Thyroid gland (tissue), 4 donors: ENCODE measurements at regions not wholly inside any gene's neighbourhood (a gene's known extent, or its start where the extent isn't known, plus 50 kb on each side); places are given as distances from the start of the nearest gene placed in this dataset.

Experiments used
- DNase-seq, 2 donors: peaks; one replicate each; pipeline ENCODE4 v3.0.0-alpha.2; 2019
- H3K27ac ChIP-seq, 3 donors: fragments of 200-600 bp; sonication (generic); 1 replicate in 2 of 3; 2 replicates in 1 of 3; pipeline ENCODE4 v1.5.1; 2016 to 2019; ENCODE audit warnings: mild to moderate bottlenecking in 1 of 3, moderate library complexity in 1 of 3
- H3K27me3 ChIP-seq: fragments of 200-600 bp; sonication (generic); one replicate; pipeline ENCODE4 v1.5.1; 2019
- H3K36me3 ChIP-seq, 2 donors: fragments of 200-600 bp; sonication (generic); one replicate each; pipeline ENCODE4 v1.5.1; 2016 to 2019
- H3K4me1 ChIP-seq, 2 donors: fragments of 200-600 bp; sonication (generic); one replicate each; pipeline ENCODE4 v1.5.1; 2017 to 2019
- H3K4me3 ChIP-seq, 3 donors: fragments of 200-600 bp; sonication (generic); replicated peaks in 1 of 3; 1 replicate in 2 of 3; 2 replicates in 1 of 3; pipeline ENCODE4 v1.5.1; 2016; ENCODE audit warnings: mild to moderate bottlenecking in 1 of 3
- H3K9me3 ChIP-seq: fragments of 200-600 bp; sonication (generic); one replicate; pipeline ENCODE4 v1.5.1; 2017
- POLR2A ChIP-seq, 2 donors: fragments of 450-650 bp; IDR thresholded peaks; one replicate each; pipeline ENCODE4 v1.6.1; 2017; ENCODE audit warnings: antibody characterized with exemption in 2 of 2, mild to moderate bottlenecking in 2 of 2, moderate library complexity in 1 of 2
- WGBS, 2 donors: methylation state at CpG; one replicate each; pipeline ENCODE4 v1.1.5; 2017; 5-methylcytosine and 5-hydroxymethylcytosine counted together
- intact Hi-C: fragments of 100-400 bp; cut with DNase I; formaldehyde crosslinking; loops from one replicate; pipeline ENCODE4 v1.15.1; 2023
- TF ChIP-seq, protein P1 (sequence below), 6 experiments: fragments of 200-600 bp in 3 of 6; fragments of 450-650 bp in 3 of 6; sonication (generic) in 3 of 6; IDR thresholded peaks; one replicate each; pipeline ENCODE4 v1.5.1; 2016 to 2019; ENCODE audit warnings: antibody characterized with exemption in 6 of 6, mild to moderate bottlenecking in 2 of 6, inconsistent platforms in 1 of 6, moderate library complexity in 1 of 6

DNA sequence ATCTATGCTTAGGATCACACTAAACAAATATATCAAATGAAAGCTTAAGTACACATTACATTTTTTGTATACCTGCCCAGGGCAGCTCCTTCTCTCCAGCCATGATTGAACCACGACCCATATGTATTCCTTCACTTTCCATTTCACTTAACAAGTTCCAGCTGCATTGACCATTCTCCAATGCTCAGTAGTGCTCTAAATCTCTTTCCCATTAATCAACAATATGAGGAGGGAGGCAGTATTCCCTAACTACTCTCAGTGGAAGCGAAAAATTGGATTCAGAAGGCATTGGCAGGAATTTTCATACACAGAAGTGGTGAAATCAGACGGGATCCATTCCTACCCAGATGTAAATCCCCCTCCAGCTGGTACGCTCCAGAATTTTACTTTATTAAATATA is 372.0 kb upstream of the LUZP2 start:
- intact Hi-C loops: no loop called here
- no peaks in the 10 kb centered on the region for H3K4me1 ChIP-seq
- no peaks in the 10 kb centered on the region for H3K9me3 ChIP-seq
- no peaks in the 10 kb centered on the region for H3K27me3 ChIP-seq
- H3K27ac ChIP-seq: no peak overlapping the region
- no peak for TF ChIP-seq POLR2A (IDR thresholded peaks at IDR 0.05)
- TF ChIP-seq, protein P1, sequence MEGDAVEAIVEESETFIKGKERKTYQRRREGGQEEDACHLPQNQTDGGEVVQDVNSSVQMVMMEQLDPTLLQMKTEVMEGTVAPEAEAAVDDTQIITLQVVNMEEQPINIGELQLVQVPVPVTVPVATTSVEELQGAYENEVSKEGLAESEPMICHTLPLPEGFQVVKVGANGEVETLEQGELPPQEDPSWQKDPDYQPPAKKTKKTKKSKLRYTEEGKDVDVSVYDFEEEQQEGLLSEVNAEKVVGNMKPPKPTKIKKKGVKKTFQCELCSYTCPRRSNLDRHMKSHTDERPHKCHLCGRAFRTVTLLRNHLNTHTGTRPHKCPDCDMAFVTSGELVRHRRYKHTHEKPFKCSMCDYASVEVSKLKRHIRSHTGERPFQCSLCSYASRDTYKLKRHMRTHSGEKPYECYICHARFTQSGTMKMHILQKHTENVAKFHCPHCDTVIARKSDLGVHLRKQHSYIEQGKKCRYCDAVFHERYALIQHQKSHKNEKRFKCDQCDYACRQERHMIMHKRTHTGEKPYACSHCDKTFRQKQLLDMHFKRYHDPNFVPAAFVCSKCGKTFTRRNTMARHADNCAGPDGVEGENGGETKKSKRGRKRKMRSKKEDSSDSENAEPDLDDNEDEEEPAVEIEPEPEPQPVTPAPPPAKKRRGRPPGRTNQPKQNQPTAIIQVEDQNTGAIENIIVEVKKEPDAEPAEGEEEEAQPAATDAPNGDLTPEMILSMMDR (IDR thresholded peaks at IDR 0.05): no peak
- 83% methylated on average over 4 of the region's 4 CpGs for WGBS, 2 donors
- no peaks in the 10 kb centered on the region for H3K36me3 ChIP-seq
- DNase-seq: no peak
- no peak overlapping the region for H3K4me3 ChIP-seq

DNA sequence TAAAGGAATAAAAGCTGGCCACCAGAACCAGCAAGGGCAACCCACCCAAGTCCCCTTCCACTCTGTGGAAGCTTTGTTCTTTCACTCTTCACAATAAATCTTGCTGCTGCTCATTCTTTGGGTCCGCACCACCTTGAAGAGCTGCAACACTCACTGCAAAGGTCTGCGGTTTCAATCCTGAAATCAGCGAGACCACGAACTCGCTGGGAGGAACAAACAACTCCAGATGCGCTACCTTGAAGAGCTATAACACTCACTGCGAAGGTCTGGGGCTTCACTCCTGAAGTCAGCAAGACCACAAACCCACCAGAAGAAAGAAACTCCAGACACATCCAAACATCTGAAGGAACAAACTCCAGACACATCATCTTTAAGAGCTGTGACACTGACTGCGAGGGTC is 365.2 kb upstream of the LUZP2 start:
- no peak for DNase-seq
- Histone ChIP-seq H3K27me3 (no peaks in the 10 kb centered on the region), H3K4me3 (no peak overlapping the region), H3K4me1 (no peaks in the 10 kb centered on the region), H3K9me3 (no peaks in the 10 kb centered on the region), H3K36me3 (no peaks in the 10 kb centered on the region), H3K27ac (no peak overlapping the region)
- no peak for TF ChIP-seq POLR2A (IDR thresholded peaks at IDR 0.05)
- TF ChIP-seq, protein P1 (IDR thresholded peaks at IDR 0.05): no peak
- intact Hi-C loops: no loop called here
- WGBS, 2 donors: 97 to 99% methylated on average over 8 of the region's 8 CpGs

DNA sequence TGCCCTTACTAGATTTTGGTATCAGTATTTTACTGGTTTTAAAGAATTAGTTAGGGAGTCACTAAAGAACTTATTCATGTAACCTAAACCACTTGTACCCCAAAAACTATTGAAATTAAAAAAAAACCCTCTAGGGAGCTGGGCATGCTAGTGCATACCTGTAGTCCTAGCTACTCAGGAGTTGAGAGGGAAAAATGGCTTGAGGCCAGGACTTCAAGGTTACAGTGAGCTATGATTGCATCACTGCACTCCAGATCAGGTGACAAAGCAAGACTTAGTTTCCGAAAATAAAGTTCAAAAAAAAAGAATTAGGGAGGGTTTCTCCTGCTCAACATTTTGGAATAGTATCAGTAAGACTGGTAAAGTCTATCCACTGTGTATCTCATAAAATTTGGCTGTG is 364.4 kb upstream of the LUZP2 start:
- 29 to 45% methylated on average over 1 of the region's 1 CpG for WGBS, 2 donors
- Histone ChIP-seq H3K4me1 (no peaks in the 10 kb centered on the region), H3K27me3 (no peaks in the 10 kb centered on the region), H3K36me3 (no peaks in the 10 kb centered on the region), H3K4me3 (no peak overlapping the region), H3K27ac (no peak overlapping the region), H3K9me3 (no peaks in the 10 kb centered on the region)
- TF ChIP-seq POLR2A (IDR thresholded peaks at IDR 0.05): no peak
- TF ChIP-seq, protein P1 (IDR thresholded peaks at IDR 0.05): no peak
- intact Hi-C loops: no loop called here
- peak; percentile 61 to 76 for DNase-seq

DNA sequence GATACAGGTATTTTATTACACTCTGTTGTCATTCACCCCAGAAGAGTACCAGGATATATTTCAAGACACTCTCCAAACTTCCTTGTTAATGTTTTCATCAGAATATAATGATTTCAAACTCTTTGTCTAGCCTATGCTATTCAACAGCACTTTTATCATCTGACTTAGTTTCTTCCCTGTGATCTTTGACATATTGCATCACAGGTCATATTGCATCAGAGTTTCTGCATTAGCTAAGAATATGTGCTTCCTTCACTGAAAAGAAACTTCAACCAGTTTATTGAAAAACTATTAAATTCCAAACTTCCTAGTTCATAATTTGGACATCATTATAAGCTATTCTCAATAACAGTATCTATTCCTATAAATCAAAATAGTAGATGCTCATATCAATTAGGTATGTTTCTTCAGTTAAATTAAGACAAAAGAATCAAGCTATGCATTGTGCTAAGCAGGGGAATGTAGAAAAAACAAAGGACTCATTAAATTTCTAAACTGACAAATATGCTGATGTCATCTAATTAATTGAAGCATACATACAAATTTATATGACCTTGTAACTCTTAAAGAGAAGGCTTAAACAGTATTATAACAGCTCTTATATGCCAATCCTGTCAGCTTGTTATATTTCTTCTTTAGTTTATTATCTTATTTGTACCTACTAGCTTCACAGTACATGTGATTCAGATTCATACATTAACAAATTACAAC is 361.8 kb upstream of the LUZP2 start:
- Histone ChIP-seq H3K36me3 (no peaks in the 10 kb centered on the region), H3K27ac (no peak overlapping the region), H3K4me3 (no peak overlapping the region), H3K9me3 (no peaks in the 10 kb centered on the region), H3K27me3 (no peaks in the 10 kb centered on the region), H3K4me1 (no peaks in the 10 kb centered on the region)
- intact Hi-C loops: no loop called here
- TF ChIP-seq, protein P1 (IDR thresholded peaks at IDR 0.05): no peak
- no peak for TF ChIP-seq POLR2A (IDR thresholded peaks at IDR 0.05)
- no peak for DNase-seq

DNA sequence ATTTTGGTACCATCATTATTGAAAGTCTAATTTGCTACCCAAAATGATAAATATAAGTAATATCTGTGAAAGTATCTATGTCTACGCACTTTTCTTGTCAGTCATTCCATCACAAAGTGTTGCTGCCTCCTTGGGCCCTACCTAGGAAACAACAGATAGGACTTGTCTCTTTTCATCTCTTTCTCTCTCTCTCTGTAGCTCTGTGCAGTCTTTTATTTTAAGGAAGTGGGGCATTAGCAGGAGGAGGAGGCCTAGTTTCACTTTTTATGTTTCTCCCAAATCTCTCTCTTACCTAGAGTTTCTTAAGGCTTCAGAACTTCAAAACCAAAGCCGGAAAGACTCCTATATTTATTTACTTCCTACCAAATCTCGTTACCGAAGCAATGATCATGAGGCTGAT is 354.8 kb upstream of the LUZP2 start:
- no peak for DNase-seq
- intact Hi-C loops: no loop called here
- 88 to 90% methylated on average over 4 of the region's 4 CpGs for WGBS, 2 donors

More for the DNA sequence above, 354.8 kb upstream of the LUZP2 start:
- Histone ChIP-seq H3K36me3 (no peaks in the 10 kb centered on the region), H3K4me1 (no peaks in the 10 kb centered on the region), H3K27ac (no peak overlapping the region), H3K4me3 (no peak overlapping the region), H3K9me3 (no peaks in the 10 kb centered on the region), H3K27me3 (no peaks in the 10 kb centered on the region)
- TF ChIP-seq, protein P1 (IDR thresholded peaks at IDR 0.05): no peak
- no peak for TF ChIP-seq POLR2A (IDR thresholded peaks at IDR 0.05)
